ENCODE measurements at regions not wholly inside any gene's neighbourhood (a gene's known extent, or its start where the extent isn't known, plus 50 kb on each side); places are given as distances from the start of the nearest gene placed in this dataset.

DNA sequence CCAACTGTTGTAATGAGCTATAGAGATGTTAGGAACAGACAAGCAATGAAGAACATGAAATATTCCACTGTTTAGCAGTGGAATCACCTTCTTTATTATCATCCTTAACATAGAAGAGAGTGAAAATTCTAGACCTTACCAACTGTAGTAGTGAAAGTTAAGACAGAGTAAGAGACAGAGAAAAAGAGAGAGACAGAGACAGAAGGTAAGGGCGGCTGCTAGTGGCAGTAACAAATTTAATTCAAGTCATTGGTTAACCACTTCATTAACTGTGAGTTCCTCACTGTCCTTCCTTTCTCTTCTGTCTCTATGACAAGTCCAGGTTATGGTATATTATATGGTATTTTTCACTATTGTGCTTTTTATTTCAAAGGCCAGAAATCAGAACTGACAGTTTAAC is 355.7 kb upstream of the ESRRG start:
- no peaks in the 10 kb centered on the region for H3K36me3 ChIP-seq (ENCODE audit: insufficient read depth, low read length)
- H3K4me3 ChIP-seq (ENCODE audit: insufficient read depth, low read depth, low read length), result no peak overlapping the region
- Mint-ChIP-seq H3K27ac (ENCODE audit: unreplicated experiment) (no peak overlapping the region), H3K4me3 (ENCODE audit: unreplicated experiment) (no peak overlapping the region), H3K27me3 (ENCODE audit: low read depth, unreplicated experiment) (peaks cover 2% of the 10 kb centered on the region), H3K4me1 (ENCODE audit: low read depth, unreplicated experiment) (peaks cover 12% of the 10 kb centered on the region), H3K9me3 (ENCODE audit: unreplicated experiment) (no peaks in the 10 kb centered on the region), H3K36me3 (ENCODE audit: low read depth, unreplicated experiment) (no peaks in the 10 kb centered on the region)
- H3K4me2 ChIP-seq (ENCODE audit: low read length), result no peak overlapping the region
- no peaks in the 10 kb centered on the region for H3K4me1 ChIP-seq (ENCODE audit: insufficient read depth, low read length)
- H3K27ac ChIP-seq (ENCODE audit: low read depth, low read length), result no peak overlapping the region
- TF ChIP-seq, protein P1, sequence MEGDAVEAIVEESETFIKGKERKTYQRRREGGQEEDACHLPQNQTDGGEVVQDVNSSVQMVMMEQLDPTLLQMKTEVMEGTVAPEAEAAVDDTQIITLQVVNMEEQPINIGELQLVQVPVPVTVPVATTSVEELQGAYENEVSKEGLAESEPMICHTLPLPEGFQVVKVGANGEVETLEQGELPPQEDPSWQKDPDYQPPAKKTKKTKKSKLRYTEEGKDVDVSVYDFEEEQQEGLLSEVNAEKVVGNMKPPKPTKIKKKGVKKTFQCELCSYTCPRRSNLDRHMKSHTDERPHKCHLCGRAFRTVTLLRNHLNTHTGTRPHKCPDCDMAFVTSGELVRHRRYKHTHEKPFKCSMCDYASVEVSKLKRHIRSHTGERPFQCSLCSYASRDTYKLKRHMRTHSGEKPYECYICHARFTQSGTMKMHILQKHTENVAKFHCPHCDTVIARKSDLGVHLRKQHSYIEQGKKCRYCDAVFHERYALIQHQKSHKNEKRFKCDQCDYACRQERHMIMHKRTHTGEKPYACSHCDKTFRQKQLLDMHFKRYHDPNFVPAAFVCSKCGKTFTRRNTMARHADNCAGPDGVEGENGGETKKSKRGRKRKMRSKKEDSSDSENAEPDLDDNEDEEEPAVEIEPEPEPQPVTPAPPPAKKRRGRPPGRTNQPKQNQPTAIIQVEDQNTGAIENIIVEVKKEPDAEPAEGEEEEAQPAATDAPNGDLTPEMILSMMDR (IDR thresholded peaks at IDR 0.05; ENCODE audit: insufficient read depth, low read depth, low read length), result no peak
- no peak for TF ChIP-seq EZH2 (IDR thresholded peaks at IDR 0.05; ENCODE audit: insufficient read depth, low read length)
- no peaks in the 10 kb centered on the region for H4K20me1 ChIP-seq (ENCODE audit: insufficient read depth, low read length)
- no peak overlapping the region for H3K9ac ChIP-seq (ENCODE audit: low read length)
- no peaks in the 10 kb centered on the region for H3K9me3 ChIP-seq (ENCODE audit: insufficient read depth, low read depth, low read length)
- H3K27me3 ChIP-seq (ENCODE audit: insufficient read depth, low read length), result peaks cover 6% of the 10 kb centered on the region
- no peak overlapping the region for H2AFZ ChIP-seq (ENCODE audit: low read depth, low read length)
- FAIRE-seq (no peak), DNase-seq (ENCODE audit: low read depth) (no peak)
- H3K79me2 ChIP-seq (ENCODE audit: insufficient read depth, low read length), result no peaks in the 10 kb centered on the region

DNA sequence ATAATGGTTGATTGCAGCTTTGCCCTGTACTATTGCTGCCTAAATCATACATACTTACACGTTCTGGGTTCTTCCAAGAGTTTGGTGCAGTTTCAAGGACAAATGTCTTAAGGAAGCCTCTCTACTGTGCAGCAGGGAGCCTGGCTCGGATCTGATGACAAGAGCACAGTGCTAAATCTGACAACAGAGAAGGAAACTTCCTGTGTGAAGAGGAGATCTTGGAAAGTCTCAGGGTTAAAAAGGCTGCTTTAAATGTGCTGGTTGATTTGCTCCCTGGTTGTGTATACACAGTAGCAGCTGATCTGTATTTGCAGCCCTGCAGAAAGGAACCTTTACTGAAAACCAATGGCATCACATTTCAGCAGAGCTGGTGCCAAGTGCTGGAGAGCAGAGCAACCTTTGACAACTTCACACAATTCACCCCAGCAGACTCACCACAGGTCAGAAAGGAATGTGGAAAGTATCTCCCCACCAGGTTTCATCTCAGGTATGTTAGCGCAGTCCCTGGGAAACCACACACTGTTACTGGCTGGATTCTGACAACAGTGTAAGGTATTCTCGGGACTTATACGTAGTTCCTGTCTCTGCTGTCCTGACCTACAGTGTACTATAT is 355.0 kb upstream of the ESRRG start:
- peaks cover 12% of the 10 kb centered on the region for H3K4me1 Mint-ChIP-seq (ENCODE audit: low read depth, unreplicated experiment)
- H3K9me3 ChIP-seq (ENCODE audit: insufficient read depth, low read depth, low read length), result no peaks in the 10 kb centered on the region
- H3K27ac ChIP-seq (ENCODE audit: low read depth, low read length), result no peak overlapping the region
- H2AFZ ChIP-seq (ENCODE audit: low read depth, low read length), result no peak overlapping the region
- no peaks in the 10 kb centered on the region for H4K20me1 ChIP-seq (ENCODE audit: insufficient read depth, low read length)
- peaks cover 6% of the 10 kb centered on the region for H3K27me3 ChIP-seq (ENCODE audit: insufficient read depth, low read length)
- H3K27ac Mint-ChIP-seq (ENCODE audit: unreplicated experiment), result no peak overlapping the region
- no peak for FAIRE-seq
- no peaks in the 10 kb centered on the region for H3K36me3 Mint-ChIP-seq (ENCODE audit: low read depth, unreplicated experiment)
- no peak overlapping the region for H3K9ac ChIP-seq (ENCODE audit: low read length)
- peak overlapping the region; percentile 41 for H3K4me2 ChIP-seq (ENCODE audit: low read length)
- H3K79me2 ChIP-seq (ENCODE audit: insufficient read depth, low read length), result no peaks in the 10 kb centered on the region
- no peak overlapping the region for H3K4me3 Mint-ChIP-seq (ENCODE audit: unreplicated experiment)
- TF ChIP-seq EZH2 (IDR thresholded peaks at IDR 0.05; ENCODE audit: insufficient read depth, low read length), result no peak
- TF ChIP-seq, protein P1 (IDR thresholded peaks at IDR 0.05; ENCODE audit: insufficient read depth, low read depth, low read length), result no peak
- H3K4me3 ChIP-seq (ENCODE audit: insufficient read depth, low read depth, low read length), result no peak overlapping the region
- DNase-seq (ENCODE audit: low read depth), result peak; percentile 26
- H3K27me3 Mint-ChIP-seq (ENCODE audit: low read depth, unreplicated experiment), result peaks cover 2% of the 10 kb centered on the region
- H3K9me3 Mint-ChIP-seq (ENCODE audit: unreplicated experiment), result no peaks in the 10 kb centered on the region
- H3K36me3 ChIP-seq (ENCODE audit: insufficient read depth, low read length), result no peaks in the 10 kb centered on the region
- H3K4me1 ChIP-seq (ENCODE audit: insufficient read depth, low read length), result no peaks in the 10 kb centered on the region

DNA sequence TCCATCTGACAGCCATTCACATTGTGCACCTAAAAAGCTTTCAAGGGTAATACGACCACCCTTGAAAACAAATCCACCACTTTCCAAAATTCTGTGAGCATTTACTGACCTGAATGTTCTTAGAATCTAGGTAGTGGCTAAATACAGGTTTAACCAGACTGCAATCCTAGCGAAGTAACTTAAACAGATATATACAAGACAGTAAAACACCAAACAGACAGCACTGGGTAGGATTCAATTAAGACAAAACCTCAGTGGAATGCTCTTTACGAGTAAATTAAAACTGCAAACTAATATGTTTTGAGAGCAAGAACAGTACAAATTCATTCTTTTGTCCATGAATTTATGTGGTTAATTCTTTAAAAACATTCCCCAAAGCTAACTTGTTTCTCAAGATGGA is 354.2 kb upstream of the ESRRG start:
- Mint-ChIP-seq H3K9me3 (ENCODE audit: unreplicated experiment) (no peaks in the 10 kb centered on the region), H3K27me3 (ENCODE audit: low read depth, unreplicated experiment) (peaks cover 2% of the 10 kb centered on the region), H3K4me3 (ENCODE audit: unreplicated experiment) (no peak overlapping the region), H3K27ac (ENCODE audit: unreplicated experiment) (no peak overlapping the region), H3K4me1 (ENCODE audit: low read depth, unreplicated experiment) (peaks cover 12% of the 10 kb centered on the region), H3K36me3 (ENCODE audit: low read depth, unreplicated experiment) (no peaks in the 10 kb centered on the region)
- H3K9me3 ChIP-seq (ENCODE audit: insufficient read depth, low read depth, low read length), result no peaks in the 10 kb centered on the region
- no peaks in the 10 kb centered on the region for H3K36me3 ChIP-seq (ENCODE audit: insufficient read depth, low read length)
- no peak overlapping the region for H2AFZ ChIP-seq (ENCODE audit: low read depth, low read length)
- peaks cover 6% of the 10 kb centered on the region for H3K27me3 ChIP-seq (ENCODE audit: insufficient read depth, low read length)
- no peaks in the 10 kb centered on the region for H3K4me1 ChIP-seq (ENCODE audit: insufficient read depth, low read length)
- TF ChIP-seq, protein P1 (IDR thresholded peaks at IDR 0.05; ENCODE audit: insufficient read depth, low read depth, low read length), result no peak
- no peak for TF ChIP-seq EZH2 (IDR thresholded peaks at IDR 0.05; ENCODE audit: insufficient read depth, low read length)
- no peak overlapping the region for H3K4me3 ChIP-seq (ENCODE audit: insufficient read depth, low read depth, low read length)
- H3K27ac ChIP-seq (ENCODE audit: low read depth, low read length), result no peak overlapping the region
- no peaks in the 10 kb centered on the region for H4K20me1 ChIP-seq (ENCODE audit: insufficient read depth, low read length)
- H3K9ac ChIP-seq (ENCODE audit: low read length), result no peak overlapping the region
- H3K79me2 ChIP-seq (ENCODE audit: insufficient read depth, low read length), result no peaks in the 10 kb centered on the region
- FAIRE-seq, result no peak
- no peak for DNase-seq (ENCODE audit: low read depth)
- H3K4me2 ChIP-seq (ENCODE audit: low read length), result peak overlapping the region; percentile 22
